ENCODE measurements at regions not wholly inside any gene's neighbourhood (a gene's known extent, or its start where the extent isn't known, plus 50 kb on each side); places are given as distances from the start of the nearest gene placed in this dataset.
A peak's percentile ranks its signal among the peaks of the same experiment; 100 is the strongest.
"Not testable (repeated sequence)": the region's sequence is repeated elsewhere in the genome, so short reads cannot be mapped to it uniquely, and the experiment has no call there.

GRCh38 chr18:56000041-56000440 is 412.0 kb upstream of the TCF4 start:
- DNase-seq, result no peak

GRCh38 chr18:55999641-56000040 is 411.6 kb upstream of the TCF4 start:
- DNase-seq, result no peak

- DNase-seq, result no peak
Measured at GRCh38 chr18:55998801-55999385, 410.9 kb upstream of the TCF4 start.

GRCh38 chr18:55998071-55998522 is 410.1 kb upstream of the TCF4 start:
- peak; percentile 50 for DNase-seq

GRCh38 chr18:55997151-55997561 is 409.2 kb upstream of the TCF4 start:
- DNase-seq, result no peak

- no peak for DNase-seq
Measured at GRCh38 chr18:55996717-55997116, 408.7 kb upstream of the TCF4 start.

- DNase-seq, result no peak
Measured at GRCh38 chr18:55990186-55990585, 402.2 kb upstream of the TCF4 start.

GRCh38 chr18:55988537-55988936 is 400.5 kb upstream of the TCF4 start:
- no peak for DNase-seq

- DNase-seq, result no peak
Measured at GRCh38 chr18:55983433-55983832, 395.4 kb upstream of the TCF4 start.

GRCh38 chr18:55982992-55983391 is 395.0 kb upstream of the TCF4 start:
- no peak for DNase-seq

- no peak for DNase-seq
Measured at GRCh38 chr18:55981712-55982475, 393.9 kb upstream of the TCF4 start.

GRCh38 chr18:55974521-55974920 is 386.5 kb upstream of the TCF4 start:
- DNase-seq, result no peak

- DNase-seq, result no peak
Measured at GRCh38 chr18:55968550-55968949, 380.6 kb upstream of the TCF4 start.

- DNase-seq, result no peak
Measured at GRCh38 chr18:55967019-55967418, 379.0 kb upstream of the TCF4 start.

GRCh38 chr18:55964171-55964570 is 376.2 kb upstream of the TCF4 start:
- no peak for DNase-seq

GRCh38 chr18:55953326-55953725 is 365.3 kb upstream of the TCF4 start:
- no peak for DNase-seq

- not testable (repeated sequence) for DNase-seq
Measured at GRCh38 chr18:55951738-55952137, 363.7 kb upstream of the TCF4 start.

- no peak for DNase-seq
Measured at GRCh38 chr18:55950379-55951166, 362.6 kb upstream of the TCF4 start.

- no peak for DNase-seq
Measured at GRCh38 chr18:55934821-55935220, 346.8 kb upstream of the TCF4 start.

- DNase-seq, result no peak
Measured at GRCh38 chr18:55932675-55933074, 344.7 kb upstream of the TCF4 start.

- DNase-seq, result no peak
Measured at GRCh38 chr18:55927831-55928230, 339.8 kb upstream of the TCF4 start.

GRCh38 chr18:55925772-55926171 is 337.8 kb upstream of the TCF4 start:
- DNase-seq, result no peak

GRCh38 chr18:55920063-55920462 is 332.1 kb upstream of the TCF4 start:
- no peak for DNase-seq

GRCh38 chr18:55918444-55918843 is 330.5 kb upstream of the TCF4 start:
- no peak for DNase-seq

All from NCI-H1694 treated with DMSO at 0.1 percent for 48 hours (cell line).